ENCODE measurements at regions not wholly inside any gene's neighbourhood (a gene's known extent, or its start where the extent isn't known, plus 50 kb on each side); places are given as distances from the start of the nearest gene placed in this dataset.

DNA sequence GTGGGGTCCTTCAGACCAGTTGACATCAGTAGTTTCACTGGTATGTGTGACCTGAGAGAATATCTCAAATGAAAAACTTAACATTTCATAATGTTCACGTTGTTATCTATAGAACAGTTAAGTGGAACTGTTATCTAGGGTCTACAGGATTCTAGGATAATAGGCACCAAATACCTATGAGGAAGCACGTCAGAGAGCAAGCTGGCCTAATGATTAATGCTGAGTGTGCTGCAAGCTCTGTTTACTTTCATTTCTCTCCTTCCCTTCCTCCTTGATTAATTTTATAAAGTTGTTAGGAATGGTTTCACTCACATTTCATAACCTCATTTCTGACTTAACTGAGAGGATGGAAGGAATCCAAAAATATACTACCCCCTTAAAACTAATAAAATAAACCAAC, 362.5 kb upstream of the ZNF717 start:
- no peak for ATAC-seq
- no peaks in the 10 kb centered on the region for H3K79me2 ChIP-seq (ENCODE audit: control insufficient read depth, insufficient read depth, low read length)
- DNase-seq (ENCODE audit: low read depth, low spot score): no peak
- ChIA-PET POLR2A (no interaction called here), SMC1A (ENCODE audit: uncharacterized antibody, unreplicated experiment) (interaction anchor here (0.8 kb wide), 1 partner anchor 9 kb away, joined by 3 read pairs; no protein-coding TSS in a partner anchor), CTCF (no interaction called here), RAD21 (ENCODE audit: unreplicated experiment) (no interaction called here)
- BruUV-seq (replicated peaks): no TSS peak
- no peak overlapping the region for H3K4me2 ChIP-seq (ENCODE audit: control insufficient read depth, insufficient read depth)
- H3K9me3 ChIP-seq (replicated peaks; ENCODE audit: control insufficient read depth, insufficient read depth, low read length): no peaks in the 10 kb centered on the region
- no peak for FAIRE-seq
- H3K9ac ChIP-seq (ENCODE audit: control insufficient read depth, insufficient read depth, low read length): no peak overlapping the region
- no peak overlapping the region for H2AFZ ChIP-seq (ENCODE audit: control insufficient read depth, low read depth, low read length)
- no peak overlapping the region for H3K27ac ChIP-seq (ENCODE audit: control insufficient read depth, insufficient read depth)
- H3K27me3 ChIP-seq (replicated peaks in 1 of 2; ENCODE audit: control insufficient read depth in 2 of 2, insufficient read depth in 2 of 2, low read length in 1 of 2): no peaks in the 10 kb centered on the region
- in situ Hi-C loops (cut with MboI) (no loop called here), intact Hi-C loops (cut with micrococcal nuclease; ENCODE audit: unreplicated experiment) (no loop called here)
- H3K4me3 ChIP-seq: no peak overlapping the region
- WGBS (ENCODE audit: insufficient coverage, insufficient replicate concordance, low lambda C conversion rate, missing lambda C conversion rate): 0% methylated on average over 2 of the region's 2 CpGs
- H4K20me1 ChIP-seq (ENCODE audit: control insufficient read depth, insufficient read depth): no peaks in the 10 kb centered on the region
- no peaks in the 10 kb centered on the region for H3K36me3 ChIP-seq (ENCODE audit: control insufficient read depth in 2 of 2, insufficient read depth in 2 of 2, low read length in 1 of 2)
- H3K4me1 ChIP-seq (ENCODE audit: control insufficient read depth, insufficient read depth, low read length): no peaks in the 10 kb centered on the region
- TF ChIP-seq MEF2B (IDR thresholded peaks at IDR 0.05; ENCODE audit: partially characterized antibody, poor library complexity, severe bottlenecking): no peak
- no peak for TF ChIP-seq DPF2 (IDR thresholded peaks at IDR 0.05)
- TF ChIP-seq, protein P1, sequence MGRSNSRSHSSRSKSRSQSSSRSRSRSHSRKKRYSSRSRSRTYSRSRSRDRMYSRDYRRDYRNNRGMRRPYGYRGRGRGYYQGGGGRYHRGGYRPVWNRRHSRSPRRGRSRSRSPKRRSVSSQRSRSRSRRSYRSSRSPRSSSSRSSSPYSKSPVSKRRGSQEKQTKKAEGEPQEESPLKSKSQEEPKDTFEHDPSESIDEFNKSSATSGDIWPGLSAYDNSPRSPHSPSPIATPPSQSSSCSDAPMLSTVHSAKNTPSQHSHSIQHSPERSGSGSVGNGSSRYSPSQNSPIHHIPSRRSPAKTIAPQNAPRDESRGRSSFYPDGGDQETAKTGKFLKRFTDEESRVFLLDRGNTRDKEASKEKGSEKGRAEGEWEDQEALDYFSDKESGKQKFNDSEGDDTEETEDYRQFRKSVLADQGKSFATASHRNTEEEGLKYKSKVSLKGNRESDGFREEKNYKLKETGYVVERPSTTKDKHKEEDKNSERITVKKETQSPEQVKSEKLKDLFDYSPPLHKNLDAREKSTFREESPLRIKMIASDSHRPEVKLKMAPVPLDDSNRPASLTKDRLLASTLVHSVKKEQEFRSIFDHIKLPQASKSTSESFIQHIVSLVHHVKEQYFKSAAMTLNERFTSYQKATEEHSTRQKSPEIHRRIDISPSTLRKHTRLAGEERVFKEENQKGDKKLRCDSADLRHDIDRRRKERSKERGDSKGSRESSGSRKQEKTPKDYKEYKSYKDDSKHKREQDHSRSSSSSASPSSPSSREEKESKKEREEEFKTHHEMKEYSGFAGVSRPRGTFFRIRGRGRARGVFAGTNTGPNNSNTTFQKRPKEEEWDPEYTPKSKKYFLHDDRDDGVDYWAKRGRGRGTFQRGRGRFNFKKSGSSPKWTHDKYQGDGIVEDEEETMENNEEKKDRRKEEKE (IDR thresholded peaks at IDR 0.05): no peak
- no peak for TF ChIP-seq SP1 (IDR thresholded peaks at IDR 0.05; ENCODE audit: low read depth, low read length)
- TF ChIP-seq ZNF217 (IDR thresholded peaks at IDR 0.05): no peak
- TF ChIP-seq, protein P2, sequence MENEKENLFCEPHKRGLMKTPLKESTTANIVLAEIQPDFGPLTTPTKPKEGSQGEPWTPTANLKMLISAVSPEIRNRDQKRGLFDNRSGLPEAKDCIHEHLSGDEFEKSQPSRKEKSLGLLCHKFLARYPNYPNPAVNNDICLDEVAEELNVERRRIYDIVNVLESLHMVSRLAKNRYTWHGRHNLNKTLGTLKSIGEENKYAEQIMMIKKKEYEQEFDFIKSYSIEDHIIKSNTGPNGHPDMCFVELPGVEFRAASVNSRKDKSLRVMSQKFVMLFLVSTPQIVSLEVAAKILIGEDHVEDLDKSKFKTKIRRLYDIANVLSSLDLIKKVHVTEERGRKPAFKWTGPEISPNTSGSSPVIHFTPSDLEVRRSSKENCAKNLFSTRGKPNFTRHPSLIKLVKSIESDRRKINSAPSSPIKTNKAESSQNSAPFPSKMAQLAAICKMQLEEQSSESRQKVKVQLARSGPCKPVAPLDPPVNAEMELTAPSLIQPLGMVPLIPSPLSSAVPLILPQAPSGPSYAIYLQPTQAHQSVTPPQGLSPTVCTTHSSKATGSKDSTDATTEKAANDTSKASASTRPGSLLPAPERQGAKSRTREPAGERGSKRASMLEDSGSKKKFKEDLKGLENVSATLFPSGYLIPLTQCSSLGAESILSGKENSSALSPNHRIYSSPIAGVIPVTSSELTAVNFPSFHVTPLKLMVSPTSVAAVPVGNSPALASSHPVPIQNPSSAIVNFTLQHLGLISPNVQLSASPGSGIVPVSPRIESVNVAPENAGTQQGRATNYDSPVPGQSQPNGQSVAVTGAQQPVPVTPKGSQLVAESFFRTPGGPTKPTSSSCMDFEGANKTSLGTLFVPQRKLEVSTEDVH (IDR thresholded peaks at IDR 0.05; ENCODE audit: low read depth, partially characterized antibody): no peak
- TF ChIP-seq, protein P3, sequence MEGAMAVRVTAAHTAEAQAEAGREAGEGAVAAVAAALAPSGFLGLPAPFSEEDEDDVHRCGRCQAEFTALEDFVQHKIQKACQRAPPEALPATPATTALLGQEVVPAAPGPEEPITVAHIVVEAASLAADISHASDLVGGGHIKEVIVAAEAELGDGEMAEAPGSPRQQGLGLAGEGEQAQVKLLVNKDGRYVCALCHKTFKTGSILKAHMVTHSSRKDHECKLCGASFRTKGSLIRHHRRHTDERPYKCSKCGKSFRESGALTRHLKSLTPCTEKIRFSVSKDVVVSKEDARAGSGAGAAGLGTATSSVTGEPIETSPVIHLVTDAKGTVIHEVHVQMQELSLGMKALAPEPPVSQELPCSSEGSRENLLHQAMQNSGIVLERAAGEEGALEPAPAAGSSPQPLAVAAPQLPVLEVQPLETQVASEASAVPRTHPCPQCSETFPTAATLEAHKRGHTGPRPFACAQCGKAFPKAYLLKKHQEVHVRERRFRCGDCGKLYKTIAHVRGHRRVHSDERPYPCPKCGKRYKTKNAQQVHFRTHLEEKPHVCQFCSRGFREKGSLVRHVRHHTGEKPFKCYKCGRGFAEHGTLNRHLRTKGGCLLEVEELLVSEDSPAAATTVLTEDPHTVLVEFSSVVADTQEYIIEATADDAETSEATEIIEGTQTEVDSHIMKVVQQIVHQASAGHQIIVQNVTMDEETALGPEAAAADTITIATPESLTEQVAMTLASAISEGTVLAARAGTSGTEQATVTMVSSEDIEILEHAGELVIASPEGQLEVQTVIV (IDR thresholded peaks at IDR 0.05; ENCODE audit: borderline replicate concordance, partially characterized antibody): no peak
- TF ChIP-seq BHLHE40 (IDR thresholded peaks at IDR 0.05; ENCODE audit: borderline replicate concordance in 1 of 2, low read depth in 2 of 2, low read length in 1 of 2): no peak
- TF ChIP-seq ESRRA (IDR thresholded peaks at IDR 0.05; ENCODE audit: low read length): no peak
- no peak for TF ChIP-seq FOXK2 (IDR thresholded peaks at IDR 0.05)
- no peak for TF ChIP-seq NFYB (IDR thresholded peaks at IDR 0.05; ENCODE audit: insufficient read depth, low read depth, low read length)
- no peak for TF ChIP-seq BMI1 (IDR thresholded peaks at IDR 0.05; ENCODE audit: borderline replicate concordance)
- TF ChIP-seq GABPA (IDR thresholded peaks at IDR 0.05; ENCODE audit: low read depth): no peak
